Fibroblast of mammary gland (primary cell): ENCODE measurements at regions not wholly inside any gene's neighbourhood (a gene's known extent, or its start where the extent isn't known, plus 50 kb on each side); places are given as distances from the start of the nearest gene placed in this dataset.

ENCODE experiments used
- DNase-seq: peaks from one replicate; pipeline ENCODE4 v3.0.0-alpha.2; 2010; ENCODE audit warnings: low read depth
- H3K4me3 ChIP-seq: 2 replicates; pipeline ENCODE4 v1.5.1; 2011; ENCODE audit warnings: low read depth, mild to moderate bottlenecking, low read length, moderate library complexity; ENCODE audit not compliant: control insufficient read depth
- CTCF ChIP-seq: conservative IDR thresholded peaks from 2 replicates; pipeline ENCODE4 v1.5.1; 2011; ENCODE audit warnings: low read depth, low read length, inconsistent platforms; ENCODE audit not compliant: control insufficient read depth, insufficient read depth

GRCh38 chr2:133975135-133975534, 278.7 kb upstream of the MGAT5 start:
- H3K4me3 ChIP-seq: no peak overlapping the region
- DNase-seq: no peak
- TF ChIP-seq CTCF: no peak

- no peak overlapping the region for H3K4me3 ChIP-seq
- TF ChIP-seq CTCF: no peak
- no peak for DNase-seq
Measured at GRCh38 chr2:133975676-133976428, 278.0 kb upstream of the MGAT5 start.

DNA sequence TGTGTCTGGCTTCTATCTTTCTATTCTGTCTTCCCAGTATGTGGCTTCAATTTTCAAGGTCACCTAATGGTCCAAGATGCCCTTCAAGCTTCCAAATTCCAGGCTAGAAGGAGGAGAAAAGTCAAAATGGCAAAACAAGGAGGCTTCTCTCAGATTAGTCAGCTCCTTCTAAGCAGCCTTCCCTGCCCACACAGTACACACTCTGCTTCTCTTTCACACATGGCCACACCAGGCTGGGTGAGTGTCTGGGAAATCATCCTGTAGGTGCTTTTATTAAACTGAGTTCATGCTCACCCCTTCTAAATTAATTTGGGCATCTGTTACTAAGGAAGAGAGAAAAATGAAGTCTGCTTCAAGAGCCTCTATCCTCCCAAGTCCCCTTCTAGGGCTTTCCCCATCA, 277.2 kb upstream of the MGAT5 start:
- no peak for TF ChIP-seq CTCF
- H3K4me3 ChIP-seq: no peak overlapping the region
- no peak for DNase-seq

- no peak for DNase-seq
- no peak overlapping the region for H3K4me3 ChIP-seq
- TF ChIP-seq CTCF: no peak
Measured at GRCh38 chr2:133977405-133977804, 276.5 kb upstream of the MGAT5 start.

- no peak for DNase-seq
- no peak for TF ChIP-seq CTCF
- no peak overlapping the region for H3K4me3 ChIP-seq
Measured at GRCh38 chr2:133982256-133982655, 271.6 kb upstream of the MGAT5 start.

DNA sequence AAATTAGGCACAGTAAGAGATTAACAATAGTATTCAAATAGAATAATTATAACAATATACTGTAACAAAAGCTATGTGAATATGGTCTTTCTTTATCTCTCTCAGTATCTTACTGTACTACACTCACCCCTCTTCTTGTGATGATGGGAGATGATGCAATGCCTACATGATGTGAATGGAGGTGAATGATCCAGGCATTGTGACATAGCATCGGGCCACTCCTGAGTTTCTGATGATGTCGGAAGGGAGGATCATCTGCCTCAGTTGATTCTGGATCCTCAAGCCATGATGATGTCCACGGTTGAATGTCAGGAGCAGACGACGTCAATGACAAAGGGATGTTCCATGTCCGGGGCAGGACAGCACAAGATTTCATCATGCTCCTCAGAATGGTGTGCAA, 268.3 kb upstream of the MGAT5 start:
- H3K4me3 ChIP-seq: no peak overlapping the region
- TF ChIP-seq CTCF: no peak
- no peak for DNase-seq

DNA sequence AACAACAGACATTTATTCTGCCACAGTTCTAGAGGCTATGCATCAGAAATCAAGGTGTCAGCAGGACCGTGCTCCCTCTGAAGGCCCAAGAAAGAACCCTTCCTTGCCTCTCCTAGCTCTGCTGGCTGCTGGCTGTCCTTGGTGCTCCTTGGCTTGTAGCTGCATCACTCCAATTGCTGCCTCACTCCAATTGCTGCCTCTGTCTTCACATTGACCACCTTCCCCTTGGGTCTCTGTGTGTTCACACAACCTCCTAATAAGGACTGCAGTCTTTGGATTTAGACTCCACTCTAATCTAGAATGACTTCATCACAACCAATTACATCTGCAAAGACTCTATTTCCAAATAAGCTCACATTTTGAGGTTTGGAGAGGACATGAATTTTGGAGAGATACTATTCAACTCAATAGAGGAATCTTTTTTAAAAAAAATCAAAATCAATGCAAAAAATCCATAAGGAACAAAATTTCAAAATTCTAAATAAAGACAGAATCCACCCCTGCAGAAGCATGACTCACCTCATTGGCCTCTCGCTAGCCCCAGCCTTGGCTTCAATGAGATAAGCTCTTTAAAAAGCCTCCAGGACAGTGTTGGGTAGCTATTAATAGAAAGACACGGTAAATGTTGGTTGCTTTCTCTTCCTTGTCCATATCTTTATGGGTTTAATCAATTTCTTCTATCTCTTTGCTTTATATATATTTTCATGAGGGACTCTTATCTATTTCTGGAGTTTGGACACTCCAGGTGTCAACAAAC, 267.6 kb upstream of the MGAT5 start:
- H3K4me3 ChIP-seq: no peak overlapping the region
- peak; percentile 5 for DNase-seq
- no peak for TF ChIP-seq CTCF
